Left lung (tissue), 4 donors: ENCODE measurements at regions not wholly inside any gene's neighbourhood (a gene's known extent, or its start where the extent isn't known, plus 50 kb on each side); places are given as distances from the start of the nearest gene placed in this dataset.

Experiments used
- ATAC-seq: fragments of 200-7000 bp; cut with Tn5 transposase; one replicate; pipeline ENCODE4 v1.9.1; 2020; ENCODE audit warnings: moderate library complexity
- DNase-seq, 4 donors: peaks; one replicate each; pipeline ENCODE4 v3.0.0-alpha.2; 2013 to 2020
- H3K27ac ChIP-seq, 2 donors: fragments of 200-600 bp; sonication (generic) in 1 of 2; one replicate each; pipeline versions ENCODE4 v1.5.0 to v1.8.0; 2020 to 2021
- H3K27me3 ChIP-seq, 2 donors: fragments of 200-600 bp; sonication (generic) in 1 of 2; one replicate each; pipeline versions ENCODE4 v1.5.0 to v1.8.0; 2020 to 2021
- H3K36me3 ChIP-seq, 2 donors: fragments of 200-600 bp; sonication (generic) in 1 of 2; one replicate each; pipeline versions ENCODE4 v1.5.0 to v1.8.0; 2020 to 2021
- H3K4me1 ChIP-seq, 2 donors: fragments of 200-600 bp; one replicate each; pipeline ENCODE4 v1.8.0; 2021
- H3K4me3 ChIP-seq, 2 donors: fragments of 200-600 bp; sonication (generic) in 1 of 2; one replicate each; pipeline versions ENCODE4 v1.5.0 to v1.8.0; 2020 to 2021; ENCODE audit warnings: mild to moderate bottlenecking in 1 of 2
- H3K9me3 ChIP-seq, 2 donors: fragments of 200-600 bp; sonication (generic) in 1 of 2; one replicate each; pipeline versions ENCODE4 v1.5.0 to v1.8.0; 2020 to 2021
- CTCF ChIP-seq, 2 donors: fragments of 200-600 bp; sonication (generic) in 1 of 2; IDR thresholded peaks; one replicate each; pipeline versions ENCODE4 v1.5.0 to v1.8.0; 2021; ENCODE audit warnings: antibody characterized with exemption in 2 of 2
- intact Hi-C, 2 donors: fragments of 100-400 bp; cut with DNase I; formaldehyde crosslinking; loops; one replicate each; pipeline versions ENCODE4 v1.11.2 to v1.14.2; 2022
- donor health status: DM: no; HTN: yes; CAD: no.
- donor health status: DM: no; HTN: no; CAD: no.

GRCh38 chr17:53907435-53907834 is 84.7 kb downstream of the KIF2B start:
- no peak for DNase-seq
- Histone ChIP-seq H3K9me3 (peaks cover 0 to 3% of the 10 kb centered on the region in 2 donors), H3K4me3 (no peak overlapping the region), H3K27me3 (no peaks in the 10 kb centered on the region), H3K27ac (no peak overlapping the region), H3K36me3 (no peaks in the 10 kb centered on the region), H3K4me1 (no peaks in the 10 kb centered on the region)
- ATAC-seq: no peak
- intact Hi-C loops: no loop called here
- TF ChIP-seq CTCF (IDR thresholded peaks at IDR 0.05): no peak

- H3K4me3 ChIP-seq: no peak overlapping the region
- intact Hi-C loops: no loop called here
- no peak for TF ChIP-seq CTCF (IDR thresholded peaks at IDR 0.05)
- H3K36me3 ChIP-seq: no peaks in the 10 kb centered on the region
- no peak overlapping the region for H3K27ac ChIP-seq
- no peaks in the 10 kb centered on the region for H3K9me3 ChIP-seq
- ATAC-seq: no peak
- no peak for DNase-seq
- no peaks in the 10 kb centered on the region for H3K27me3 ChIP-seq
- H3K4me1 ChIP-seq: no peaks in the 10 kb centered on the region
These were observed 87.1 kb downstream of the KIF2B start for GRCh38 chr17:53909802-53910201.

GRCh38 chr17:53912117-53912516 is 89.4 kb downstream of the KIF2B start:
- intact Hi-C loops: no loop called here
- no peak overlapping the region for H3K4me3 ChIP-seq
- DNase-seq: no peak
- no peak for TF ChIP-seq CTCF (IDR thresholded peaks at IDR 0.05)
- H3K36me3 ChIP-seq: no peaks in the 10 kb centered on the region
- H3K27ac ChIP-seq: no peak overlapping the region
- H3K9me3 ChIP-seq: no peaks in the 10 kb centered on the region
- H3K4me1 ChIP-seq: no peaks in the 10 kb centered on the region
- ATAC-seq: no peak
- no peaks in the 10 kb centered on the region for H3K27me3 ChIP-seq

- Histone ChIP-seq H3K27me3 (no peaks in the 10 kb centered on the region), H3K4me3 (no peak overlapping the region), H3K4me1 (no peaks in the 10 kb centered on the region), H3K36me3 (no peaks in the 10 kb centered on the region), H3K27ac (no peak overlapping the region), H3K9me3 (no peaks in the 10 kb centered on the region)
- TF ChIP-seq CTCF (IDR thresholded peaks at IDR 0.05): no peak
- intact Hi-C loops: no loop called here
- DNase-seq (no peak), ATAC-seq (no peak)
These were observed 96.6 kb downstream of the KIF2B start for GRCh38 chr17:53919356-53919755.

- Histone ChIP-seq H3K9me3 (no peaks in the 10 kb centered on the region), H3K4me1 (no peaks in the 10 kb centered on the region), H3K27me3 (no peaks in the 10 kb centered on the region), H3K27ac (no peak overlapping the region), H3K4me3 (no peak overlapping the region), H3K36me3 (no peaks in the 10 kb centered on the region)
- DNase-seq (no peak), ATAC-seq (peak; percentile 35)
- intact Hi-C loops: no loop called here
- no peak for TF ChIP-seq CTCF (IDR thresholded peaks at IDR 0.05)
These were observed 102.1 kb downstream of the KIF2B start for GRCh38 chr17:53924530-53925455.
